NOMO-1 treated with dmso at 0.1 percent for 144 hours (cell line): ENCODE measurements at regions not wholly inside any gene's neighbourhood (a gene's known extent, or its start where the extent isn't known, plus 50 kb on each side); places are given as distances from the start of the nearest gene placed in this dataset.
"Not testable (repeated sequence)": the region's sequence is repeated elsewhere in the genome, so short reads cannot be mapped to it uniquely, and the experiment has no call there.

ENCODE experiments used
- DNase-seq: peaks from one replicate; lab custom pipeline; 2025; ENCODE audit not compliant: unreplicated experiment; lab: John Stamatoyannopoulos, UW

DNA sequence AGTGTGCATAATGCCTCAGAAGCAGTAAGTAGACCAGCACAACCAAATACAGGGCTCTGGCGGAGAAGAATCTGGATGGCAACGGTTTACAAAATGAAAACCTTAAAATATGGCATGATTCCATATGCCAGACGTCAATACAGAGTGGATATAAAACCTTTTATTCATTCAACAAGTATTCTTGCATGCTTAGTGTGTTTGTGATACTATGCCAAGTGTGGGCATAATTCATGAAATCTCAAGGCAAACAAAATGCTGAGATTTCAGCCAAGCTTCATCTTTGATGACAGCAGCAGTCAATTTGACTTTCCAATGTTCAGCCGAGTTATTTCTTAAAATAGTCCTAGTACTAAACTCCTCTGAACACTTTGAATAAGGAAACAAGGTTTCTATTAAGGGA lies 119.4 kb downstream of the CD24 start:
- DNase-seq = no peak

DNA sequence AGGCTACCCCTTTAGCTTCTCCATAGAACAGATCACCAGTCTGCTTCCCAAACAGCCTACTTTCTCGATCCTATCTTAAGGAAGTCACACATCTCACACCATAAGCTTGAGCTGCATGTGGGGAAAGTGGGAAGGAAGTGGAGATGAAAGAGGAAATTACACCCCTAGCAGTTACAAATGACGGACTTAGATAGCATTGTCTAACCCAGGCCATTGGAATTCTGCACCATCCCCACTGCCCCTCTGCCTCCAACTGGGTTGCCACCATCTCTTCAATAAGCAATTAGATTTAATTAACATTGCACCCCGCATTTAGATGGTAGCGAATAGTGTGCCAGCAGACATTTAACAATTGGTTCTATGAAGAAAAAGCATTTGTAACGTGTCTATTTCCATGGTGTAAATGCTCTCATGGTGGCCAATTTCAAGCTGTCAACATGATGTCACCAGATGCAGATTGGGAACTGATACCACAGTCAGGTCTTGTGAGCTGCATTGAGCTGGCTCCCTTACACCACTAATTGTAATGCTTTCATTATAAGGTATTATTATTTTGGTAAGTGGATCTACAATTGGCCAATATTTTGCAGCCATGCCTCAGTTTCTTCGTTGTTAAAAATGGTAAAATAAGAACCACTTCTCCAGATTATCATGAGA lies 124.7 kb downstream of the CD24 start:
- DNase-seq = peak; percentile 4

DNA sequence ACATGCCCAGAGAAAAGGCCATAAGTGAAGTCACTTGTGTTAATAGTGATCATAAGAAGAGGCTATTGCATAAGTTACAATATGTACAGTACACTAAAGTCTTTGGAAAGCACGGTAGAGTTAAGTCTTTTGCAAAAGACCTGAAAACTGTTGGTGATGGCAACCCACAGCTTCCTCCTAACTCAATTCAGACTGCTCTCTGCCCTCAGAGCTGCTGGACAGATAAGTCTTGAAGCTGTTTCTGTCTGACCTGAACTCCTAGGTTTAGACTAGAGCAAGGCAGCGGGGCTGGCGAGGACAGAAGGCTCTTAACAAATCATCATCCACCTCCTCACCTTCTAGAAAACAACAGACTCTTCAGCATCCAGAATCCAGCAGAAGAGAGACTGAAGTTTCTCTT lies 125.4 kb downstream of the CD24 start:
- peak; percentile 59 for DNase-seq

DNA sequence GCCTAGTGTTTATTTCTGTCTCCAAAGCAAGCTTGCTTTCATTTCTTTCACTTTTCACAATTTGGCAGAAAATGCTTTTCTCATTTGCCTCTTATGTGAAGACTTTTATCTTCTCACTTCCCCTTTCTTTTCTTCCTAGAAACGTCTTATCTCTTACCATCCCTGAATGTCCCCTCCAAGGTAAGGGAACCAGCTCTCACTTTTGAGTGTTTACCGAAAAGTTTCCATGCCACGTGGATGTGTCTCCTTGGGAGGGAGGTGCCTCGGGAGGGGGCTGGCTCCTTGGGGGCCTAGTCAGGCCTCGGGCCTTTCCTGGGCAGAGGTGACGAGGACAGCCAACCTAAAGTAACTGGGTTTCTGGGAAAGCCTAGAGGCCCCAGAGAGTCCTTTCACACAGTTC lies 127.4 kb downstream of the CD24 start:
- DNase-seq = no peak

DNA sequence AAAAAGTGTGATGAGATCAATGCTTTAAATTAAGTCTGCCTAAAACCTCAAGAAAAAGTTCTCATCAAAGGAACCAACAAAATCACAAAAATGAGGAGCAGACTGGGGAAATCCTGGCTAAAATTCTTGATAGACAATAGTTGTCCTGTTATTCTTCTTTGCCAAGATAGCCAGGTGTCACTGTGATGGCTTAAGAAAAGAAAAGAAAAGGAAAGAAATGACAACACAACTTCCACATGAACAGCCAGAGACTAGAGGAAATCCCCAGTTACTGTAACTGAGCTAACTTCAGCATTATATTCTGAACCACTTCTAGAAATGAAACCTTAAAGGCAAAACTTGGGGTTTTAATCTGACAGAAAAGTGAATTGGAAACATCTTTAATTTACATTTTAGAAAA lies 129.6 kb downstream of the CD24 start:
- no peak for DNase-seq

DNA sequence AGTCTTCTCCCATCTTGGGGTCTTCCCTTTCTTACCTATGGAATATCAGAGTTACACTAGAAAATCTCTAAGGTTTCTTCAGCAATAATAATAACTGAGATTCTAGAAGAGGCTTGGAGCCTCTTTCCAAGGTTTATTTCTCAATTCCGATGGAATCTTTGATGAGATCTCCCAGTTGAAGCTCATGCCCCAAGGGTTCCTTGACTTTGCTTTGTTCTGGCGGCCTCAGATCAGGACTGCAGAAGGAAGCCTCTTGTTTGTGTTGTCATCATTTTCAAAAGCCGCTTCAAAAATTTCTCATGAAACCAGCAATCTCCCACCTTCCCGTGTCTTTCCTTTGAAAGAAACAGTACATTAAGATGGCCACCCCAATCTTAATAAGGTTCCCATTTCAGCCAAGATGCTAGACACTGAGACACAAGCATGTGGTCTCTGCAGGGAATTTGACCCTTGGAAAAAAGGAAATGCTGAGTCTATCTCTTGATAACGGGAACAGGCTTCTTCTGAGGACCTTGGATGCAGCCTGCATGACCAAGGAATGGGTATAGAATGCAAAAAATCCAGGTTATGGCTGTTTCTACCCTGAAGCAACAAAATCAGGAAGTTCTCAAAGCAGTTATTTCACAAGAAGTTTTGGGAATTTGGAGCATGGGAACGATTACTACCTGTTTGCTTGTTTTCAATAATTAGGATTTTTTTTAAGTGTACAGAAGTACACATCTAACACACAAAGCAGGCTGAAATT lies 141.6 kb downstream of the CD24 start:
- no peak for DNase-seq

DNA sequence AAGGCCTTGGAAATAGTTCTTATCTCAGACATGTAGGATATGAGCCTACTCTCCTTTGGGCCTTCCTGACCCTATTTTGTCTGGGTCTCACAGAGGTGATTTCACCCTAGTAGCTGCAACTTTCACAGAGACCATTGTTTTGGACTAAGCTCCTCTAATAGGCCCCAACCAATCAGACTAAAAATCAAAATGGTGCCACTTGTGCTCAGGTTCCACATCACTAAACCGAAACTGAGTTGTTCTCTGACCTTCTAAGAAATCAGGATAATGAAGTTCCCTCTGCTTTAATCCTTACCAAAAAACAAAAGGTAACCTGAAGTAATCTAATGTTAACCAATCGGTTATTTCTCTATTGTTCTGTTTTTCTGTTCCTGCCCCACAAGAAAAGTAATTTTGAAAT lies 143.6 kb downstream of the CD24 start:
- no peak for DNase-seq

DNA sequence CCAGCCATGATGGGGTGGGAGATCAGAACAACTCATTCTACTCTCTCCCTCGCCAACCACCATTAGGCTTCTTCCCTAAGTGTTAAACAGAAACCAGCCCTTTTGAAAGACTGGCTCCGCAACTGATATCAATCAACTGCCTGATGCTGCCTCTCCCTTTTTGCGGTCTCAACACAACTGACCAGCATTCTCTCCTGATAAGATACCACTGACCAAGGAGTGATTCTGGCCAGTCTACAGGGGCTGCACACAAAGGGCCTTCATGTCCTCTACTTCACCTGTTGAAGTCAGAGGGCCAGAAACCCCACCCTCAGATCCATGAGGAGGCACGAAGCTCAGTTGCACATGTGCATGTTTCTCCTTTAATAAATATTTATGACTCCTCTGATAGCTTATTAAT lies 145.1 kb downstream of the CD24 start:
- DNase-seq = no peak

DNA sequence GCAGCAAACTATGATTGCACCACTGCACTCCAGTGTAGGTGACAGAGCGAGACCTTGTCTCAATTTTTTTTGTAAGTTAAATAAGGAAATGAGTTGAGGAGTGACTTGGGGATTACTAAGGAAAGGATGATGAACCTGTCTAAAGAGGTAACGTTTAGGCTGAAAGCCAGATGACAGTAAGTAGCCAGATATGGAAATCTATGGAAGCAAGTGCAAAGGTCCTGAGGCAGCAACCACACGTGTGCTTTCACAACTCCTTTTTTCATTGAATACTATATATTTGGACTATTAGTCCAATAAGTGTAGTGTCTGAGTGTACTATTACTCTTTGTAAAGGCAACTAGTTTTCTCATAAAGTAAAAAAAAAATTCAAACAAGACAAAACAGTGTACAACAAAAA lies 147.4 kb downstream of the CD24 start:
- no peak for DNase-seq

DNA sequence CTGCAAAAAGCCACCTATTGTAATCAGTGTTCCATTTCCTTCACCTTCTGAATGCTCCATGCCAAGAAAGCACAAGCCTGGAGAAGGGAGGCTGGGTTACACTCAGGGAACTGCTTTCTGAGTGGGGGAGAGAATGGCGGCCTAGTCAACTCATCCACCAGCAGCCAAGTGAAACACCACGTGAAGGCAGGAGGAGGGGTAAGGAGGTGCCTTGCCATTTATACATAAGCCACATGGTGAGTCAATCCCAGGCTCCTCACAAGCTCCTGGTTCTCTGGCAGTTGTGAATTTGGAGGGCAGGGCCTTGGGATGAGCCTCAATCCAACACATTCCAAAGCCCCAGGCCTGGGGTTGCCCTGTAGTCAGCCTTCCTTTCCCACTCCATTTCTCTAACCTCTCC lies 149.4 kb downstream of the CD24 start:
- no peak for DNase-seq

DNA sequence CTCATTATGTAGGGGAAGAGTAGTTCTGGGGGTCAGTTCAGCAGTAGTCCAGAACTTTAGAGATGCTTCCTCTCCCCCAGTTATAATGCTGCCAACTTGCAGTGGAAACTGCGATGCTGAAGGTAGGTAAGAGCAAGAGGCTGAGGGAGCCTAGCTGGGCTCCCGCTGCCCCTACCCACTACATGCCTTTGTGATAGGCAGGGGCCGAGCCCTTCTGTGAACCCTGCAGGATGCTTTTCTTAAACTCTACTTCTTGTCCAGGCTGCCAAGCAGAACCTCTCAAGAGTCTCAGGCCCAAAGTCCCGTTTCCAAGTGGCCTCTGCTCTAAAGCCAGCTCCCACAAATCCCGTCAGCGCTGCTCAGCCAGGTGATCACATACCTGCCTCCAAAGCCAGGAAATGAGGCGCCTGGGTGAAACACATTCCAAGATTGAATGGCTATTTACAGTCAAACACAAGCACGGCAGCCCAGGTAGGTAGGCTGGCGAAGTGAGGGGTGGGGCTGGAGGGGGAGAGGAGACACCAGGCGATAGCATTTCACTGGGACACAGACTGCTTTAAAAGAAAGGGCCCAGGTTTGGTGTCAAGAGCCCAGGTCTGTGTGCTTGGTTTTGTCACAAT lies 150.7 kb downstream of the CD24 start:
- DNase-seq = no peak

DNA sequence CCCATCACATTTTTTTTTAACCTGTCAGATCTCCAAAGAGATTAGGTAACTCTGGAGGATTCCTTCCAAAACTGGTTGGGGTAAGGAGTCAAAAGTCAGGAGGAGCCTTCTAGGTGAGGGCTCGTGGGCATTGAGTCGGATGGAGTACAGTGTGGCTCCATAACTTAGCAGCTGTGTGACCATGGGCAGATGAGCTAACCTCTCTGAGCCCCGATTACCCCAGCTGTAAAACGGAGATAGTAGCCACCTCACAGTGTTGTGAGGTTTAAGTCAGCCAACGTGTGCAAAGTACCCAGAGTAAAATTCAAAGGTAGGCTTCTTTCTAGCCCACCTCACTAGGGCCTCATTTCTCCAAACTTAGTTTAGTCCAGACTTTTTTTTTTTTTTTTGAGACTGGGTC lies 151.5 kb downstream of the CD24 start:
- DNase-seq = no peak

DNA sequence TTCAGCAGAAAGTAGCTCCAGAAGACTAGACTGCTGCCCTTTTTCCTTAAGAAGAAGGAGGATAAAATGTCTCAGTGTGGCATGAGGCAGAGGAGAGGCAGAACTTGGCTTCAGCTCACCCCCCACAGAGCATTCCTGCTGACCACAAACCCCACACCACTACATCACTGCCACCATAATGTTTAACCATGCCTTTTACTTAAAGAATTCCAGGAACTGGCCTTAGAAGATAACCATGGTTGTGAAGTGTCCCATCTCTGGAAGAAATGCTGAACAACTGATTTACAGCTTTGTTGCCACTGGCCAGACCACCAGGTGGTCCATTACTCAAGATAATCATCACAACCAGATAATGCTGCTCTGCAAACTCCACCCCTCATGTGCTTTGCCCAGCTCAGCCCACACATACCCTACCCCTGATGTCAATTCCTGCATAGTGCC lies 154.1 kb downstream of the CD24 start:
- no peak for DNase-seq

DNA sequence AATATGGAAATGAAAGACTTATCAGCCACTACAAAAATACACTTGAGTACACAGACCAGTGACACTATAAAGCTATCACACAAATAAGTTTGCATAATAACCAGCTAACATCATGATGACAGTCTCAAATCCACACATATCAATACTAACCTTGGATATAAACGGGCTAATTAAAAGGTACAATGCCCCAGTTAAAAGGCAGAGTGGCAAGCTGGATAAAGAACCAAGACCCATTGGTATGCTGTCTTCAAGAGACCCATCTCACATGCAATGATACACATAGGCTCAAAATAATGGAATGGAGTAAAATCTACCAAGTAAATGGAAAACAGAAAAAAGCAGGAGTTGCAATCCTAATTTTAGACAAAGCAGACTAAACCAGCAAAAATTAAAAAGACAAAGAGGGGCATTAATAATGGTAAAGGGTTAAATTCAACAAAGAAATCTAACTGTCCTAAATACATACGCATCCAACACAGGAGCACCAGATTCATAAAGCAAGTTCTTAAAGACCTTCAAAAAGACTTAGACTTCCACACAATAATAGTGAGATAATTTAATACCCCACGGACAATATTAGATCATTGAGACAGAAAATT lies 163.3 kb downstream of the CD24 start:
- DNase-seq = no peak

DNA sequence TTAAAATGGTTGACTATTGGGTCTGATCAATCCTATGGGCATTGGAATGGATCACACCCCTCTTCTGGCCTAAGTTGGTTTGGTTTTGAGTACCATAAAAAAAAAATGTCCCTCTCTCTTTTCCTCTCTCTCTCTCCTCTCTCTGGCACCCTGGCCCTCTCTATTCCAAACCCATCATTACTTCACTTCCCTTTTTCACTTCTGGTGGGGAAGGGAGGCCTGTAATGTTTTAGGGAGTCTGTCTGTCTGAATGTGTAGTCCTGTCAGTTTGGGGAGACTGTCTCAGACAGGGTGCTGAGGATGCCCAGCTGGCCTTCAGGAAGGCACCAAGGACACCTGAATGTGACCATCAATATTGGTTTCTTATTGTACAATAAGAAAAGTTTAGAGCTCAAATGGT lies 165.8 kb downstream of the CD24 start:
- DNase-seq = no peak

DNA sequence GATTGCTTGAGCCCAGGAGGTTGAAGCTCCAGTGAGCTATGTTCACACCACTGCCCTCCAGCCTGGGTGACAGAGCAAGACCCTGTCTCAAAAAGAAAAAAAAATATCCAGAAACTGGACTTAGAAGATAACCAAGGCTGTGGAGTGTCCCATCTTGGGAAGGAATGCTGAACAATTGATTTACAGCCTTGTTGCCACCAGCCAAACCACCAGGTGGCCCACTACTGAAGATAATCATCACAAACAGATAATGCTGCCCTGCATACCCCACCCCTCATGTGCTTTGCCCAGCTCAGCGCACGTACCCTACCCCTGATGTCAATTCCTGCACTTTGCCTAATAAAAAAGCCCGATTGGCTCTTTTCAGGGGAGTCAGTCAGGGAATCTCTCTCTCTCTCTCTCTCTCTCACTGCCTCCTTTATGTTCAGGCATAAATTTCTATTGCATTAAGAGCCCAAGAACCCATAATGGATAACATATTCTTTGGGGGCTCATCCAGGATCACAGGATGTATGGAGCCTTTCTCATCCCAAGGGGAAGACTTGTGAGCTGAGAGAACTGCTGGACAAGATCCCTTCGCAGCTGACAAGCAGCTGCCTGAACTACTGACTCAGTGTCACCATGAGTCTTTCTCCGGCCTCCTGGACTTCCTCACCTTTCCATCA lies 166.4 kb downstream of the CD24 start:
- no peak for DNase-seq

DNA sequence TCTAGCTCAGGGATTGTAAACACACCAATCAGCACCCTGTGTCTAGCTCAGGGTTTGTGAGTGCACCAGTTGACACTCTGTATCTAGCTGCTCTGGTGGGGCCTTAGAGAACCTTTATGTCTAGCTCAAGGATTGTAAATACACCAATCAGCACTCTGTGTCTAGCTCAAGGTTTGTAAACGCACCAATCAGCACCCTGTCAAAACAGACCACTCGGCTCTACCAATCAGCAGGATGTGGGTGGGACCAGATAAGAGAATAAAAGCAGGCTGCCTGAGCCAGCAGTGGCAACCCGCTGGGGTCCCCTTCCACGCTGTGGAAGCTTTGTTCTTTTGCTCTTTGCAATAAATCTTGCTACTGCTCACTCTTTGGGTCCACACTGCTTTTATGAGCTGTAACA lies 168.3 kb downstream of the CD24 start:
- DNase-seq = not testable (repeated sequence)

DNA sequence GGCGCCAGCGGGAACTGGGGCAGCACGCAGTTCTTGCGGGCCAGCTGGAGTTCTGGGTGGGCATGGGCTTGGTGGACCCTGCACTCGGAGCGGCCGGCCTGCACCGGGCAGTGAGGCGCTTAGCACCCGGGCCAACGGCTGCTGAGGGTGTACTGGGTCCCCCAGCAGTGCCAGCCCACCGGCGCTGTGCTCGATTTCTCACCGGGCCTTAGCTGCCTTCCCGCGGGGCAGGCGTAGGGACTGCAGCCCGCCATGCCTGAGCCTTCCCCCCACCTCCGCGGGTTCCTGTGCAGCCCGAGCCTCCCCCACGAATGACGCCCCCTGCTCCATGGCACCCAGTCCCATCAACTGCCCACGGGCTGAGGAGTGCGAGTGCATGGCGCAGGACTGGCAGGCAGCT lies 168.8 kb downstream of the CD24 start:
- DNase-seq = no peak

DNA sequence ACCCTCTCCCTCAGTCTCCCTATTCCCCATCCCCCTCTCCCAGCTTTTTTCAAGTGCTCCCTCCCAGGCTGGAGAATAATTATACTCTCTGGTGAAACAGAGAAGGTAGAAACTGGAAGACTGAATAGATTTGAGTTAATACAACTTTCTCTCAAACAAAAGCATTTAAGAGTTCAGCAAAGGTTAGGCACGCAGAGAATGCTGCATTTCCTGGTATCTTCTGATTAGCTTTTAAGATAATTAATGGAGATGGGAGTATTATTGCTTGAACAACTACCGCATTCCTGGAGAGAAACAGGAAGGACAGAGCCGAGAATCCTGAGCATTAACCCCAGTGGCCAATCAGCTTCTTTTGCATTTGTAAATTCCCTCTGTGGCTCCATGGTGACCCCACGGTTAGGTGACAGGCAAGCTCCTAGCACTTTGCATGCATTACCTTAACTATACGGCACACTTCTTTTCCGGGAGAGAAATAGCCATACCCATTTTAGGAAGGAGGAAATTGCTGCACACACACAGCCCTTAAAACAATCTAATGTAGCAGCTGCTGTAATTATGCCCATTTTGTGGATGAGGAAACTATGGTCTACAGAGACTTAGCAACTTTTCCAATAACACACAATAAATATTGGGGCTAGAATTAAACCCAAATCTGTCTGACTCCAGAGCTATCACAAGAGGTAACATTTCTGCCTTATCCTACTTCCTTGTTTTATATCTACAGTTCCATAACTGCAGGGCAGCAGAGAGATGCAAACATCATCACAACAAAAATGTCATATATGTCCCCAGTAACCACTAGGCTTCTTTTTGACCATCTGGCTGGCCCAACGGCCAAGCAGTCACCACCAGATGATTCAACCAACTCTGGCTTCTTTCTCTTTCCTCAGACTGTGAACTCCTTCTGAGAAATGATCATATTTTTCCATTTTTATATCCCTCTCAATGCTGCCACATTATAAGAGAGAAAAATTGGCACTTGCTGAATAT lies 169.9 kb downstream of the CD24 start:
- no peak for DNase-seq

DNA sequence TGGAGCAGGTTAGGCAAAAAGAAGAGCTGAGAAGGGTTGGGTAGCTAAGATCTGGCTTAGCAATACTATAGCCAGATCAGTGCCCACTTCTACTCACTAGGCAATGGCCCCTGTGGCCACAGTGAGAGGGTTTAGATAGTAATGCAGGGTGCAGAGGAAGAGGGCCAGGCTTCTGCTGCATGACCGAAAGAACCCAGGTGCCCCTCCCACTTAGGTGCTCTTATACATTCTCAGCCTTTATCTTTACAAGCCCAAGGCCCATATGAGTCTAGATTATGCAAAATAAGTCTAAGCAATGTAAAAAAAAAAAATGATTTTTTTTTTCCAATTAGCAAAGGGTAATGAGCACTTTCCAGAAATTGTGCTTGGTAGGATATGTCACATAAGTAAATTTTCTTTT lies 171.3 kb downstream of the CD24 start:
- no peak for DNase-seq
